PC-9 (cell line): ENCODE measurements at regions not wholly inside any gene's neighbourhood (a gene's known extent, or its start where the extent isn't known, plus 50 kb on each side); places are given as distances from the start of the nearest gene placed in this dataset.

Experiments used
- BruUV-seq: library from RNA; stranded (reverse); fragments of 400-500 nt; replicated peaks from 2 replicates; lab custom pipeline; 2021; lab: Mats Ljungman, UMichigan
- CTCF ChIA-PET: fragments of 300-600 bp; sonication (Branson Sonifier 250); formaldehyde crosslinking; loops from one replicate; lab custom pipeline; 2022; ENCODE audit warnings: antibody characterized with exemption; lab: Charles Lee
- POLR2A ChIA-PET: fragments of 300-600 bp; sonication (Branson Sonifier 250); formaldehyde crosslinking; loops from one replicate; lab custom pipeline; 2022; ENCODE audit warnings: antibody characterized with exemption; ENCODE audit not compliant: unreplicated experiment; lab: Charles Lee
- DNase-seq, 2 experiments: peaks; one replicate each; pipeline versions ENCODE4 v3.0.0 to v3.0.0-alpha.2; 2015 to 2022; ENCODE audit warnings: mixed read lengths in 1 of 2
- H2AFZ ChIP-seq: fragments of 200-600 bp; sonication (generic); 2 replicates; pipeline ENCODE4 v1.8.1; 2017; ENCODE audit warnings: antibody characterized with exemption
- H3F3A ChIP-seq: fragments of 200-600 bp; sonication (generic); 2 replicates; pipeline ENCODE4 v1.8.1; 2017; ENCODE audit warnings: antibody characterized with exemption, mild to moderate bottlenecking, low read depth; ENCODE audit not compliant: insufficient read depth
- H3K27ac ChIP-seq: fragments of 200-600 bp; sonication (generic); 2 replicates; pipeline ENCODE4 v1.6.1; 2016; ENCODE audit warnings: mixed run types
- H3K27me3 ChIP-seq: fragments of 200-600 bp; sonication (generic); 2 replicates; pipeline ENCODE4 v1.6.1; 2016; ENCODE audit warnings: low read depth, mixed run types; ENCODE audit not compliant: insufficient read depth
- H3K36me3 ChIP-seq: fragments of 200-600 bp; sonication (generic); 2 replicates; pipeline ENCODE4 v1.6.1; 2016; ENCODE audit warnings: low read depth, mixed run types
- H3K4me1 ChIP-seq: fragments of 200-600 bp; sonication (generic); replicated peaks from 2 replicates; pipeline ENCODE4 v1.6.1; 2016; ENCODE audit warnings: mixed run types; ENCODE audit not compliant: insufficient read depth
- H3K4me2 ChIP-seq: fragments of 200-600 bp; sonication (generic); 2 replicates; pipeline ENCODE4 v1.6.1; 2017; ENCODE audit warnings: mixed run types
- H3K4me3 ChIP-seq: fragments of 200-600 bp; sonication (generic); 2 replicates; pipeline ENCODE4 v1.6.1; 2016; ENCODE audit warnings: mixed run types
- H3K79me2 ChIP-seq: fragments of 200-600 bp; sonication (generic); 2 replicates; pipeline ENCODE4 v1.6.1; 2017; ENCODE audit warnings: low read depth, mixed run types
- H3K9me2 ChIP-seq: fragments of 200-600 bp; sonication (generic); 2 replicates; pipeline ENCODE4 v1.8.1; 2017; ENCODE audit warnings: mild to moderate bottlenecking; ENCODE audit not compliant: insufficient read depth
- H3K9me3 ChIP-seq: fragments of 200-600 bp; sonication (generic); 2 replicates; pipeline ENCODE4 v1.8.1; 2016; ENCODE audit warnings: low read depth; ENCODE audit not compliant: insufficient read depth
- H4K20me1 ChIP-seq: fragments of 200-600 bp; sonication (generic); 2 replicates; pipeline ENCODE4 v1.8.1; 2017; ENCODE audit not compliant: insufficient read depth
- EZH2 ChIP-seq: fragments of 200-600 bp; sonication (generic); IDR thresholded peaks from 2 replicates; pipeline ENCODE4 v1.8.0; 2017; ENCODE audit warnings: antibody characterized with exemption, low read depth
- intact Hi-C: fragments of 100-400 bp; cut with micrococcal nuclease; formaldehyde crosslinking; loops from one replicate; pipeline ENCODE4 v1.10.0; 2022; ENCODE audit not compliant: unreplicated experiment
- TF ChIP-seq, protein P1 (sequence below): fragments of 200-600 bp; sonication (generic); conservative IDR thresholded peaks from 2 replicates; pipeline ENCODE4 v1.6.1; 2017; ENCODE audit warnings: mixed run types, antibody characterized with exemption, mild to moderate bottlenecking, moderate library complexity

DNA sequence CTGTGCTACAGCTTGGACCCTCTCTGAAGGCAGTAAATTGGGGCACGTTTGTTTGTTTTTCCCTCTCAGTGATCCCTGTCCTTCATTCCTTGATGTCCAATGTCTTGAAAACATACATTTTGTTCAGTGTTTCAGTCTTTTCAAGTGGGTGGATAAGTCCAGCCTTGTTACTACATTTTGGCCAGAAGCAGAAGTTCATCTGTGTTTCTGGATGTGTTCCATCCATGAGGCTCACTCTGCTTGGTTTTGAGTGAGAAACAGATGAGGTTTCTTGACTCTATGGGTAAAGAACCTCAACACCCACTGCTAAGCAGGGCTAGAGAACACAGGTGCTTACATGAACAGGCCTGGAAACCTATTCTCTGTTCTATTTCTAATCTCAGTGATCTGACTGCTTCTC, 74.5 kb upstream of the RFX8 start:
- no peak for DNase-seq
- ChIA-PET POLR2A (no interaction called here), CTCF (no interaction called here)

DNA sequence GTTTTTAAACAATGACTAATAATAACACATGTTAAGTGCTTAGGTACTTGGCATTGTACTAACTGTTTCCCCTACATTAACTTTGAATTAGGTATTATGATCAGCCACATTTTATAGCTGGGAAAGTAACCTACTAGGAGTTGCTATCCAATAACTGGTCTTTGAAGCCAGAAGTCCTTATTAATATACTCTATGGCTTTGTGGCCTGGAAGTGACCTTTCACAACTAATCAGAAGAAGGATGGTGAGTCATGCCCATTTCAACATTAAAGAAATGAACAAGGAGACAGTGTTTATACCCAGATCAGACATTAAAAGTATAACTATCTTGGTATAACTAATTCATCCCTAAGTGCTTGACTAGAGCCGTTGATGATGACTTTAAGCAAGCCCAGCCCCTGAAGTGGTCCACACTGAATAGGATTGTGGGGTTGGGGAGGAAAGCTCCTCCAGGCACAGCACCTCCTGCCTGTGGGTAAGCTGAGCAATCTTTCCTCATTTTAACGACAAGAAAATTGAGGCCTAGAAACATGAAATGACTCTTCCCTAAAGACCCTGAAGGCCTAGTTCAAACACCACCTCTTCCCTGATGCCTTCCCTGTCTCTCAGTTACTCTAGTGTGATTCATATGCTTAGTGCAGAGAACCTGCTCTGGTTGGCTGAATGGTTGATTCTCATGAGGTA, 71.6 kb upstream of the RFX8 start:
- no peak for TF ChIP-seq EZH2
- no peaks in the 10 kb centered on the region for H4K20me1 ChIP-seq
- POLR2A ChIA-PET: no interaction called here
- H3K9me3 ChIP-seq: peaks cover under 1% of the 10 kb centered on the region; the same call in 1 of the 2 replicates
- CTCF ChIA-PET: no interaction called here
- peaks cover 25% of the 10 kb centered on the region for H3F3A ChIP-seq
- H3K4me1 ChIP-seq: peaks cover 26% of the 10 kb centered on the region
- intact Hi-C loops: no loop called here
- no TSS peak for BruUV-seq
- H3K9me2 ChIP-seq: no peaks in the 10 kb centered on the region
- H3K36me3 ChIP-seq: no peaks in the 10 kb centered on the region
- peak in 1 of 2 experiments; percentile 86 for DNase-seq
- H3K79me2 ChIP-seq: no peaks in the 10 kb centered on the region
- peak overlapping the region; percentile 75 for H3K27ac ChIP-seq
- H3K4me3 ChIP-seq: no peak overlapping the region
- peak overlapping the region; percentile 45; the same call in 1 of the 2 replicates for H2AFZ ChIP-seq
- H3K27me3 ChIP-seq: no peaks in the 10 kb centered on the region
- H3K4me2 ChIP-seq: peak overlapping the region; percentile 49

More for the DNA sequence above, 74.5 kb upstream of the RFX8 start:
- Histone ChIP-seq H3K4me1 (peaks cover 24% of the 10 kb centered on the region), H3K79me2 (no peaks in the 10 kb centered on the region), H3K4me3 (no peak overlapping the region), H3K27me3 (no peaks in the 10 kb centered on the region), H3K4me2 (no peak overlapping the region), H4K20me1 (no peaks in the 10 kb centered on the region), H3K27ac (no peak overlapping the region), H3K36me3 (no peaks in the 10 kb centered on the region), H3F3A (peaks cover 23% of the 10 kb centered on the region), H3K9me2 (no peaks in the 10 kb centered on the region), H3K9me3 (no peaks in the 10 kb centered on the region; the same call in 1 of the 2 replicates), H2AFZ (no peak overlapping the region)
- no TSS peak for BruUV-seq
- TF ChIP-seq, protein P1, sequence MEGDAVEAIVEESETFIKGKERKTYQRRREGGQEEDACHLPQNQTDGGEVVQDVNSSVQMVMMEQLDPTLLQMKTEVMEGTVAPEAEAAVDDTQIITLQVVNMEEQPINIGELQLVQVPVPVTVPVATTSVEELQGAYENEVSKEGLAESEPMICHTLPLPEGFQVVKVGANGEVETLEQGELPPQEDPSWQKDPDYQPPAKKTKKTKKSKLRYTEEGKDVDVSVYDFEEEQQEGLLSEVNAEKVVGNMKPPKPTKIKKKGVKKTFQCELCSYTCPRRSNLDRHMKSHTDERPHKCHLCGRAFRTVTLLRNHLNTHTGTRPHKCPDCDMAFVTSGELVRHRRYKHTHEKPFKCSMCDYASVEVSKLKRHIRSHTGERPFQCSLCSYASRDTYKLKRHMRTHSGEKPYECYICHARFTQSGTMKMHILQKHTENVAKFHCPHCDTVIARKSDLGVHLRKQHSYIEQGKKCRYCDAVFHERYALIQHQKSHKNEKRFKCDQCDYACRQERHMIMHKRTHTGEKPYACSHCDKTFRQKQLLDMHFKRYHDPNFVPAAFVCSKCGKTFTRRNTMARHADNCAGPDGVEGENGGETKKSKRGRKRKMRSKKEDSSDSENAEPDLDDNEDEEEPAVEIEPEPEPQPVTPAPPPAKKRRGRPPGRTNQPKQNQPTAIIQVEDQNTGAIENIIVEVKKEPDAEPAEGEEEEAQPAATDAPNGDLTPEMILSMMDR: no peak
- TF ChIP-seq EZH2: no peak
- intact Hi-C loops: no loop called here

DNA sequence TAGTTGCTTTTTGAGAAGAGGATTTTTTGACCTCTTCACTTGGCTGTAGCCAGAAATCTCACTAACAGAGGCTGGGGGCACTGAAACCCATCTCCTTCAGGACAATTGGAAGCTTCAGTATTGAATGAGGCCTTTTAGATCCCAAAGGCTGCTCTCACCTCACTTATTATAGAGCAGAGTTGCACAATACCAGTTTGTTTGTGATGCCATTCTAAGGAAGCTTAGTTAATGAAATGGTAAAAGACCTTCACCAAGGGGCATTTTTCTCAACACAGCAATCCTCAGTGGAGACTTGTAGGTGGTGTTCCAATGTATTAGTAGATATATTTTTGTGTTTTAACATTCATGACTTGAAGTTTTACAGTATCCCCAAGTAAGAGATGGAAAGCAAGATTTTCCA, 71.0 kb upstream of the RFX8 start:
- no peak for TF ChIP-seq EZH2
- TF ChIP-seq, protein P1: no peak
- Histone ChIP-seq H3F3A (peaks cover 30% of the 10 kb centered on the region), H3K27ac (peak overlapping the region; percentile 75), H3K36me3 (no peaks in the 10 kb centered on the region), H3K27me3 (no peaks in the 10 kb centered on the region), H3K4me3 (no peak overlapping the region), H3K4me2 (peak overlapping the region; percentile 49), H3K9me2 (no peaks in the 10 kb centered on the region), H4K20me1 (no peaks in the 10 kb centered on the region), H2AFZ (no peak overlapping the region), H3K9me3 (peaks cover 4% of the 10 kb centered on the region; the same call in 1 of the 2 replicates), H3K79me2 (no peaks in the 10 kb centered on the region), H3K4me1 (peaks cover 32% of the 10 kb centered on the region)
- no TSS peak for BruUV-seq
- CTCF ChIA-PET: interaction anchor here (0.7 kb wide), 1 partner anchor 26 kb away, joined by 3 read pairs; no protein-coding TSS in a partner anchor
- POLR2A ChIA-PET: no interaction called here
- DNase-seq: peak in 1 of 2 experiments; percentile 44
- intact Hi-C loops: no loop called here
